Panc1 (cell line): ENCODE measurements at regions not wholly inside any gene's neighbourhood (a gene's known extent, or its start where the extent isn't known, plus 50 kb on each side); places are given as distances from the start of the nearest gene placed in this dataset.

Experiments
- POLR2AphosphoS5 ChIP-seq: IDR thresholded peaks from 2 replicates; pipeline ENCODE4 v1.6.1; 2012; ENCODE audit warnings: mild to moderate bottlenecking, low read depth, low read length, moderate library complexity
- TCF7L2 ChIP-seq: IDR thresholded peaks from 2 replicates; pipeline ENCODE4 v1.6.1; 2011; ENCODE audit warnings: mild to moderate bottlenecking, low read depth, low read length, inconsistent platforms
- TF ChIP-seq, protein P1 (sequence below): fragments of 450-650 bp; IDR thresholded peaks from 2 replicates; pipeline ENCODE4 v1.5.1; 2017; ENCODE audit warnings: mild to moderate bottlenecking
- TF ChIP-seq, protein P2 (sequence below), 2 experiments: IDR thresholded peaks; 2 replicates each; pipeline ENCODE4 v1.6.1; 2011 to 2012; ENCODE audit warnings: low read depth in 2 of 2, control low read depth in 1 of 2, low read length in 1 of 2, mild to moderate bottlenecking in 1 of 2, moderate library complexity in 1 of 2; ENCODE audit not compliant: insufficient read depth in 1 of 2

DNA sequence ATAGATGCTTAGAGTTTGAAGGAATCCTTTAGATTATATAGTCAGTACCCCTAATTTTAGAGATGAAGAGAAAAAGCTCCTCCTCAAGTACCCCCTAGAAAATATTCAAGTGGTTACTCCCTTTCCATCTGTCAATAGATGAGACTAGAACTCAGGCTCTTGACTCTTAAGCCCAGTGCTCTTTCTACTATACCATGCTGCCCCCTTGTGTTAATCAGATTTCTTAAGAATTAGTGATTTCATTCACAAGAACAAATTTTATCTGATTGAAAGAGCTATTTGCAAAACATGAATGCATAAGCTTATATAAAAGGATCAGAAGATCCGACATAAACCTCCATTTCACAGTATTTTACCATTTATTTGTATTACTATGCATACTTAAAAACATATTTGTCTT is 179.3 kb downstream of the TFEC start:
- TF ChIP-seq POLR2AphosphoS5 (no peak), TCF7L2 (no peak)
- TF ChIP-seq, protein P1, sequence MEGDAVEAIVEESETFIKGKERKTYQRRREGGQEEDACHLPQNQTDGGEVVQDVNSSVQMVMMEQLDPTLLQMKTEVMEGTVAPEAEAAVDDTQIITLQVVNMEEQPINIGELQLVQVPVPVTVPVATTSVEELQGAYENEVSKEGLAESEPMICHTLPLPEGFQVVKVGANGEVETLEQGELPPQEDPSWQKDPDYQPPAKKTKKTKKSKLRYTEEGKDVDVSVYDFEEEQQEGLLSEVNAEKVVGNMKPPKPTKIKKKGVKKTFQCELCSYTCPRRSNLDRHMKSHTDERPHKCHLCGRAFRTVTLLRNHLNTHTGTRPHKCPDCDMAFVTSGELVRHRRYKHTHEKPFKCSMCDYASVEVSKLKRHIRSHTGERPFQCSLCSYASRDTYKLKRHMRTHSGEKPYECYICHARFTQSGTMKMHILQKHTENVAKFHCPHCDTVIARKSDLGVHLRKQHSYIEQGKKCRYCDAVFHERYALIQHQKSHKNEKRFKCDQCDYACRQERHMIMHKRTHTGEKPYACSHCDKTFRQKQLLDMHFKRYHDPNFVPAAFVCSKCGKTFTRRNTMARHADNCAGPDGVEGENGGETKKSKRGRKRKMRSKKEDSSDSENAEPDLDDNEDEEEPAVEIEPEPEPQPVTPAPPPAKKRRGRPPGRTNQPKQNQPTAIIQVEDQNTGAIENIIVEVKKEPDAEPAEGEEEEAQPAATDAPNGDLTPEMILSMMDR = peak; percentile 54; the same call in 1 of the 2 replicates
- TF ChIP-seq, protein P2, sequence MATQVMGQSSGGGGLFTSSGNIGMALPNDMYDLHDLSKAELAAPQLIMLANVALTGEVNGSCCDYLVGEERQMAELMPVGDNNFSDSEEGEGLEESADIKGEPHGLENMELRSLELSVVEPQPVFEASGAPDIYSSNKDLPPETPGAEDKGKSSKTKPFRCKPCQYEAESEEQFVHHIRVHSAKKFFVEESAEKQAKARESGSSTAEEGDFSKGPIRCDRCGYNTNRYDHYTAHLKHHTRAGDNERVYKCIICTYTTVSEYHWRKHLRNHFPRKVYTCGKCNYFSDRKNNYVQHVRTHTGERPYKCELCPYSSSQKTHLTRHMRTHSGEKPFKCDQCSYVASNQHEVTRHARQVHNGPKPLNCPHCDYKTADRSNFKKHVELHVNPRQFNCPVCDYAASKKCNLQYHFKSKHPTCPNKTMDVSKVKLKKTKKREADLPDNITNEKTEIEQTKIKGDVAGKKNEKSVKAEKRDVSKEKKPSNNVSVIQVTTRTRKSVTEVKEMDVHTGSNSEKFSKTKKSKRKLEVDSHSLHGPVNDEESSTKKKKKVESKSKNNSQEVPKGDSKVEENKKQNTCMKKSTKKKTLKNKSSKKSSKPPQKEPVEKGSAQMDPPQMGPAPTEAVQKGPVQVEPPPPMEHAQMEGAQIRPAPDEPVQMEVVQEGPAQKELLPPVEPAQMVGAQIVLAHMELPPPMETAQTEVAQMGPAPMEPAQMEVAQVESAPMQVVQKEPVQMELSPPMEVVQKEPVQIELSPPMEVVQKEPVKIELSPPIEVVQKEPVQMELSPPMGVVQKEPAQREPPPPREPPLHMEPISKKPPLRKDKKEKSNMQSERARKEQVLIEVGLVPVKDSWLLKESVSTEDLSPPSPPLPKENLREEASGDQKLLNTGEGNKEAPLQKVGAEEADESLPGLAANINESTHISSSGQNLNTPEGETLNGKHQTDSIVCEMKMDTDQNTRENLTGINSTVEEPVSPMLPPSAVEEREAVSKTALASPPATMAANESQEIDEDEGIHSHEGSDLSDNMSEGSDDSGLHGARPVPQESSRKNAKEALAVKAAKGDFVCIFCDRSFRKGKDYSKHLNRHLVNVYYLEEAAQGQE (IDR thresholded peaks at IDR 0.05; ENCODE audit: insufficient read depth in 1 of 2, low read depth in 2 of 2, low read length in 1 of 2) = no peak
